ENCODE measurements at regions not wholly inside any gene's neighbourhood (a gene's known extent, or its start where the extent isn't known, plus 50 kb on each side); places are given as distances from the start of the nearest gene placed in this dataset.
"Not testable (repeated sequence)": the region's sequence is repeated elsewhere in the genome, so short reads cannot be mapped to it uniquely, and the experiment has no call there.

GRCh38 chr20:58042591-58042990 is 185.9 kb downstream of the ANKRD60 start:
- FAIRE-seq (no peak), DNase-seq (ENCODE audit: insufficient read length, low spot score) (no peak)
- no peak for TF ChIP-seq POU2F2 (IDR thresholded peaks at IDR 0.05; ENCODE audit: low read depth, low read length)
- no peak for TF ChIP-seq SPI1 (IDR thresholded peaks at IDR 0.05; ENCODE audit: low read depth, low read length)
- TF ChIP-seq POLR2A (IDR thresholded peaks at IDR 0.05; ENCODE audit: low read depth, low read length), result no peak
- TF ChIP-seq PAX5 (IDR thresholded peaks at IDR 0.05; ENCODE audit: insufficient read depth, low read length, severe bottlenecking), result no peak
- TF ChIP-seq TAF1 (IDR thresholded peaks at IDR 0.05; ENCODE audit: low read depth, low read length), result no peak

DNA sequence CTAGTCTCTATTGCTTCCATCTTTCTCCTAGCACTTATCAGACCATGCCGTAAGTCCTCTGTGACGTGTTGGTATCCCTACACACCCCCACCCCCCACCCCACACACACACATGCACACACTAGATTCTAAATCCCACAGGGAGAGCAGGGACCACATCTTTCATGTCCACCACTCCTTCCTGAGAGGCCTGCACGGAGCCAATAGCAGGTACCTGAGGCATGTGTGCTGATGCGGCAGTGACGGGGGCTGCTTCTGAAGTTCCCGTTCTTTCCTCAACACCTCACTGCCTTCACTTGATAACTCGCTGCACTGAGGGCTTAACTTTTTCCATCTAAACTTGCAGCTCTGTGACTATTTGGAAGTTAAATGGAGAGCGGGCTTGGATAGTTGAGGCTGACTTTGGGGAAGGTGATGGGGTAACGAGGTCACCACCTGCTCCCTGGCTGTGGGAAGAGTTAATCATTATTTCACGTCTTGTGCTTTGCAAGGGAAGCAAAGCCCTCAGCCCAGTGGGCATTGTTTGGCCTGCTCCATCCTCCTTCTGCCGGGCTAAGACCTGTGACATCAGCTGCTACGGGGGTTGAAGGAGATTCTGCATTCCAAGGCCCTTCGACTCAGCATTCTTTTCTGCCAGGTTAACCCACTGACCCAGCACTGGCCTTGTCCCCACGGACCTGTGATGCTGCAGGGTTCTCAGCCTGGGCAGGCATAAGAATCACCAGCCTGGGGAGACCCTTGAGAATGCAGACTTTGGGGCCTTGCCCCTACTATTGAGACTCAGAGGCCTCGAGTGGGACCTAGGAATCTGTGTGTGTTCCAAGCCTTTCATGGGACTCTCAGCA is 187.8 kb downstream of the ANKRD60 start:
- no peak for FAIRE-seq
- no peak for DNase-seq (ENCODE audit: insufficient read length, low spot score)
- TF ChIP-seq POU2F2 (IDR thresholded peaks at IDR 0.05; ENCODE audit: low read depth, low read length) (no peak), POLR2A (IDR thresholded peaks at IDR 0.05; ENCODE audit: low read depth, low read length) (no peak), PAX5 (IDR thresholded peaks at IDR 0.05; ENCODE audit: insufficient read depth, low read length, severe bottlenecking) (no peak), TAF1 (IDR thresholded peaks at IDR 0.05; ENCODE audit: low read depth, low read length) (no peak), POLR2AphosphoS5 (IDR thresholded peaks at IDR 0.05; ENCODE audit: low read depth, low read length) (no peak)

DNA sequence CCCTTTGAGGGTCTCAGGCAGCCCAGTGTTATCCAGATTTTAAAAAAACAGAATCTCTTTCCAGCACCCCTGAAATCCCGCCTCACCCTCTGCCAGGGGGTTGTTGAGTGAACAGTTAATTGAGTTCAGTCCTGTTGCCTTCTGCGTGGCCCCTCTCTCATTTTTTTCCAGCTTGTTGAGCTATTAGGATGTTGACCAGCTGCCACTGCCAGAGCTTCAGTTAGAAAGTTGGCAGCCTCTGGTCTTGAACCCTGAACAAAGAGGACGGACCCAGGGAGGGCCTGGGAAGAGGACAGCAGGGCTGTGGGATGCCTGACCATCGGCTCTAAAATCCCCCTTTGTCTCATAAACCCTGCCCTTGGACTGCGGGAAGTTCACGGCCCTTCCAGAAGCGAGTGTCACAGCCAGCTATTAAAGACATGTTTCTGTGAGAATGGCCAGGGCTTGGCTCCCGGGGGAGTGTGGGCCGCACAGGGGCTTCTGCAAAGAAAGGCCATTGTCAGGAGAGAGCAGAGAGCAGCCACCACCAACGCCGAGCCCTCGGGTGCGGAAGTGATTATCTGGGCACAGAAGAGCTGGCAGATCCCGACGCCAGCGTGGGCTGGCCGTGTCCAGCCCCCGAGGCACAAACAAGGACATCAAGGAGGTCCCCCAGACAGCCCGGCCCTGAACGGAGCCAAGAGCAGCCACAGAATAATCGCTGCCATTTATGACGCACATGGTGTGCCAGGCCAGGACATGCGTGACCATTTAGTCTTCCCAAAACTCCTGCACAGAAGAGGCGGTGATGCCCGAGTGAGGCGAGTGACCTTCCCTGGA is 189.0 kb downstream of the ANKRD60 start:
- no peak for FAIRE-seq
- TF ChIP-seq POLR2AphosphoS5 (IDR thresholded peaks at IDR 0.05; ENCODE audit: low read depth, low read length) (no peak), POU2F2 (IDR thresholded peaks at IDR 0.05; ENCODE audit: low read depth, low read length) (no peak), TAF1 (IDR thresholded peaks at IDR 0.05; ENCODE audit: low read depth, low read length) (no peak), SPI1 (IDR thresholded peaks at IDR 0.05; ENCODE audit: low read depth, low read length) (no peak), PAX5 (IDR thresholded peaks at IDR 0.05; ENCODE audit: insufficient read depth, low read length, severe bottlenecking) (no peak), POLR2A (IDR thresholded peaks at IDR 0.05; ENCODE audit: low read depth, low read length) (no peak)
- DNase-seq (ENCODE audit: insufficient read length, low spot score), result no peak

GRCh38 chr20:58038123-58038654 is 190.3 kb downstream of the ANKRD60 start:
- no peak for FAIRE-seq
- no peak for DNase-seq (ENCODE audit: insufficient read length, low spot score)
- no peak for TF ChIP-seq PAX5 (IDR thresholded peaks at IDR 0.05; ENCODE audit: insufficient read depth, low read length, severe bottlenecking)
- no peak for TF ChIP-seq TAF1 (IDR thresholded peaks at IDR 0.05; ENCODE audit: low read depth, low read length)
- no peak for TF ChIP-seq POU2F2 (IDR thresholded peaks at IDR 0.05; ENCODE audit: low read depth, low read length)
- TF ChIP-seq POLR2A (IDR thresholded peaks at IDR 0.05; ENCODE audit: low read depth, low read length), result no peak
- TF ChIP-seq SPI1 (IDR thresholded peaks at IDR 0.05; ENCODE audit: low read depth, low read length), result no peak
- no peak for TF ChIP-seq POLR2AphosphoS5 (IDR thresholded peaks at IDR 0.05; ENCODE audit: low read depth, low read length)

DNA sequence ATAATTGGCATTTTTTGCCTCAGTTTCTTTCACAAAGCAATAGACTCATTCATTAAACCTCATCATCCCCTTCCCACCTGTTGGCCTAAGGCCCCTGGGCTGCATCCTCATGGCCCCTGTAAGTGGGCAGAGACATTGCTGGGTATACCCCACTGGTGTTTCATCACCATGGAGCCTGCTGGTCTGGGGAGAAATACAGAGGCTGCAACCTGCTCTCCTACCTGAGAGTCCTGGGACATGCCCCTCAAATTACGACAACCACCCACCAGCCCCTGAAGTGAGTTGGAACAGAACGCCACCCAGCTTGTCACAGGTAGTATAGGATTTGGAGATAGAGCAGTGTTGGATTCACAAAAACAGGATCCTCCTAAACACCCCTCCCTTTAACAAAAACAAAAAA is 190.8 kb downstream of the ANKRD60 start:
- TF ChIP-seq POLR2A (IDR thresholded peaks at IDR 0.05; ENCODE audit: low read depth, low read length), result no peak
- no peak for TF ChIP-seq SPI1 (IDR thresholded peaks at IDR 0.05; ENCODE audit: low read depth, low read length)
- TF ChIP-seq TAF1 (IDR thresholded peaks at IDR 0.05; ENCODE audit: low read depth, low read length), result no peak
- no peak for TF ChIP-seq POLR2AphosphoS5 (IDR thresholded peaks at IDR 0.05; ENCODE audit: low read depth, low read length)
- TF ChIP-seq POU2F2 (IDR thresholded peaks at IDR 0.05; ENCODE audit: low read depth, low read length), result no peak
- no peak for TF ChIP-seq PAX5 (IDR thresholded peaks at IDR 0.05; ENCODE audit: insufficient read depth, low read length, severe bottlenecking)
- FAIRE-seq (no peak), DNase-seq (ENCODE audit: insufficient read length, low spot score) (no peak)

GRCh38 chr20:58033026-58033536 is 195.4 kb downstream of the ANKRD60 start:
- FAIRE-seq (no peak), DNase-seq (ENCODE audit: insufficient read length, low spot score) (no peak)
- TF ChIP-seq SPI1 (IDR thresholded peaks at IDR 0.05; ENCODE audit: low read depth, low read length) (no peak), PAX5 (IDR thresholded peaks at IDR 0.05; ENCODE audit: insufficient read depth, low read length, severe bottlenecking) (no peak), POLR2AphosphoS5 (IDR thresholded peaks at IDR 0.05; ENCODE audit: low read depth, low read length) (no peak), POU2F2 (IDR thresholded peaks at IDR 0.05; ENCODE audit: low read depth, low read length) (no peak), TAF1 (IDR thresholded peaks at IDR 0.05; ENCODE audit: low read depth, low read length) (no peak), POLR2A (IDR thresholded peaks at IDR 0.05; ENCODE audit: low read depth, low read length) (no peak)

- DNase-seq (ENCODE audit: insufficient read length, low spot score) (no peak), FAIRE-seq (no peak)
Observed at GRCh38 chr20:58032599-58032998, 195.9 kb downstream of the ANKRD60 start.

GRCh38 chr20:58031350-58031749 is 197.1 kb downstream of the ANKRD60 start:
- not testable (repeated sequence) for DNase-seq (ENCODE audit: insufficient read length, low spot score); FAIRE-seq

More at GRCh38 chr20:58032599-58032998, 195.9 kb downstream of the ANKRD60 start:
- no peak for TF ChIP-seq POLR2A (IDR thresholded peaks at IDR 0.05; ENCODE audit: low read depth, low read length)
- TF ChIP-seq SPI1 (IDR thresholded peaks at IDR 0.05; ENCODE audit: low read depth, low read length), result no peak
- no peak for TF ChIP-seq POU2F2 (IDR thresholded peaks at IDR 0.05; ENCODE audit: low read depth, low read length)
- no peak for TF ChIP-seq POLR2AphosphoS5 (IDR thresholded peaks at IDR 0.05; ENCODE audit: low read depth, low read length)
- no peak for TF ChIP-seq PAX5 (IDR thresholded peaks at IDR 0.05; ENCODE audit: insufficient read depth, low read length, severe bottlenecking)
- TF ChIP-seq TAF1 (IDR thresholded peaks at IDR 0.05; ENCODE audit: low read depth, low read length), result no peak

- TF ChIP-seq POLR2AphosphoS5 (IDR thresholded peaks at IDR 0.05; ENCODE audit: low read depth, low read length) (no peak), PAX5 (IDR thresholded peaks at IDR 0.05; ENCODE audit: insufficient read depth, low read length, severe bottlenecking) (no peak), TAF1 (IDR thresholded peaks at IDR 0.05; ENCODE audit: low read depth, low read length) (no peak)
- DNase-seq (ENCODE audit: insufficient read length, low spot score), result no peak
- no peak for FAIRE-seq
Observed at GRCh38 chr20:58028123-58028522, 200.3 kb downstream of the ANKRD60 start.

Measured in GM12891 (cell line).